SU-DHL-6 (cell line): ENCODE measurements at regions not wholly inside any gene's neighbourhood (a gene's known extent, or its start where the extent isn't known, plus 50 kb on each side); places are given as distances from the start of the nearest gene placed in this dataset.

Experiments used
- CTCF ChIP-seq: fragments of 200-600 bp; sonication (generic); IDR thresholded peaks from one replicate; pipeline ENCODE4 v1.5.1; 2017; ENCODE audit warnings: antibody characterized with exemption, mild to moderate bottlenecking, low read length, moderate library complexity; ENCODE audit not compliant: insufficient read depth, poor library complexity, severe bottlenecking
- EZH2phosphoT487 ChIP-seq: fragments of 200-600 bp; sonication (generic), shearing (Covaris generic); conservative IDR thresholded peaks from 2 replicates; pipeline ENCODE4 v1.6.1; 2018; ENCODE audit warnings: mild to moderate bottlenecking, antibody characterized with exemption, low read length, moderate library complexity, mixed read lengths

- TF ChIP-seq CTCF (no peak), EZH2phosphoT487 (no peak)
Observed at GRCh38 chr20:11271920-11272594, 598.3 kb upstream of the JAG1 start.
